ENCODE measurements at regions not wholly inside any gene's neighbourhood (a gene's known extent, or its start where the extent isn't known, plus 50 kb on each side); places are given as distances from the start of the nearest gene placed in this dataset.

DNA sequence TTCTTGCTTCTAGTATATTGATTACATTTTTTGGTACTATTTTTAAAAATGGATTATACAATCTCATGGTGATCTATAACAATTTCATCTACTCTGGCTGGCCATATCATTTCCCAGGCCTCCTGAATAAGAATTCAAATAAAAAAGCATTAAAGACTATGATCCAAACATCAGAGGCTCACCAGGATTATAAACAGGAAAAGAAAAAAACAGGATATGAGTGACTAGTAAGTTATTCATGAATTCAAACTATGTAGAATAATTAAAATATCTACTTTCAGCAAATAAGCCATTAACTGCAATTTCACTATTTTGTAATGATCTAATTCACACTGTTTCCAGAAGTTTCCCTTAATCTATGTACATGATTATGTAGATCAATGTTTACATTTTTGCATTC is 293.1 kb upstream of the CDH6 start (continued):
- TF ChIP-seq RAD21 (IDR thresholded peaks at IDR 0.05 in 1 of 2, conservative IDR thresholded peaks at IDR 0.05 in 1 of 2; ENCODE audit: low read depth in 2 of 2, low read length in 2 of 2) = no peak

All from H1 (cell line).